Rectal smooth muscle tissue (tissue), 1 donor: ENCODE measurements at regions not wholly inside any gene's neighbourhood (a gene's known extent, or its start where the extent isn't known, plus 50 kb on each side); places are given as distances from the start of the nearest gene placed in this dataset.

ENCODE experiments used
- H3K27ac ChIP-seq: one replicate; pipeline ENCODE4 v1.7.0; 2013; ENCODE audit warnings: low read depth, low read length, inconsistent platforms
- H3K27me3 ChIP-seq: one replicate; pipeline ENCODE4 v1.7.0; 2013; ENCODE audit warnings: low read length; ENCODE audit not compliant: control insufficient read depth, insufficient read depth
- H3K36me3 ChIP-seq: one replicate; pipeline ENCODE4 v1.7.0; 2013; ENCODE audit warnings: low read length; ENCODE audit not compliant: control insufficient read depth, insufficient read depth
- H3K4me1 ChIP-seq: one replicate; pipeline ENCODE4 v1.7.0; 2013; ENCODE audit warnings: low read length; ENCODE audit not compliant: control insufficient read depth, insufficient read depth
- H3K4me3 ChIP-seq: one replicate; pipeline ENCODE4 v1.7.0; 2013; ENCODE audit warnings: low read length
- H3K9ac ChIP-seq: one replicate; pipeline ENCODE4 v1.7.0; 2013; ENCODE audit warnings: low read length

GRCh38 chr2:164439885-164440284 is 181.4 kb downstream of the GRB14 start:
- Histone ChIP-seq H3K36me3 (no peaks in the 10 kb centered on the region), H3K9ac (no peak overlapping the region), H3K27me3 (no peaks in the 10 kb centered on the region), H3K4me1 (no peaks in the 10 kb centered on the region), H3K27ac (no peak overlapping the region), H3K4me3 (no peak overlapping the region)

GRCh38 chr2:164439235-164439634 is 182.0 kb downstream of the GRB14 start:
- H3K4me1 ChIP-seq: no peaks in the 10 kb centered on the region
- no peak overlapping the region for H3K4me3 ChIP-seq
- H3K9ac ChIP-seq: no peak overlapping the region
- H3K27ac ChIP-seq: no peak overlapping the region
- H3K27me3 ChIP-seq: no peaks in the 10 kb centered on the region
- H3K36me3 ChIP-seq: no peaks in the 10 kb centered on the region

- Histone ChIP-seq H3K4me1 (no peaks in the 10 kb centered on the region), H3K9ac (no peak overlapping the region)
These were observed 182.6 kb downstream of the GRB14 start for GRCh38 chr2:164438490-164439205.

DNA sequence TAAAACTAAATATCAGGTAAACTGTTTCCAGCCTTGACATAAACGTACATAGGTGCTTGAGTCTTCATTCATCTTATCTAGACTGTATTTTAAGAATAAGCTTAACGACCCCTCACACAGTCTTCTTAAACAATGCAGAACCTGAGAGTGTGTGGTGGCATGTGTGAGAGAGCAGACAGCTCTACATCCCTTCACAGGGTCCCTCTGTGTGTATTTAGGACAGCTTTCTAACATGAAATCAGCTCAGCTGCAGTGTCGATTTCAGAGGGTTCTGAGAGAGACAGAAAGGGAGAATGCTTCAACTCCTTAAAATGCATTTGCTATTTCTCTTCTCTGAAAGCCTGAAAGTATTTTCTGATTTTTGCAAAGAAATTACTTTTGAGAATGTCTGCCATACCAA is 185.2 kb downstream of the GRB14 start:
- H3K4me1 ChIP-seq: no peaks in the 10 kb centered on the region
- no peak overlapping the region for H3K4me3 ChIP-seq
- H3K27ac ChIP-seq: no peak overlapping the region
- H3K9ac ChIP-seq: no peak overlapping the region
- no peaks in the 10 kb centered on the region for H3K36me3 ChIP-seq
- H3K27me3 ChIP-seq: no peaks in the 10 kb centered on the region

More at GRCh38 chr2:164438490-164439205, 182.6 kb downstream of the GRB14 start:
- no peak overlapping the region for H3K27ac ChIP-seq
- no peak overlapping the region for H3K4me3 ChIP-seq
- no peaks in the 10 kb centered on the region for H3K27me3 ChIP-seq
- H3K36me3 ChIP-seq: no peaks in the 10 kb centered on the region

GRCh38 chr2:164430166-164430783 is 191.0 kb downstream of the GRB14 start:
- Histone ChIP-seq H3K4me3 (no peak overlapping the region), H3K36me3 (no peaks in the 10 kb centered on the region), H3K27me3 (no peaks in the 10 kb centered on the region), H3K27ac (no peak overlapping the region), H3K4me1 (no peaks in the 10 kb centered on the region), H3K9ac (no peak overlapping the region)

GRCh38 chr2:164429354-164429753 is 191.9 kb downstream of the GRB14 start:
- Histone ChIP-seq H3K36me3 (no peaks in the 10 kb centered on the region), H3K4me3 (no peak overlapping the region), H3K27me3 (no peaks in the 10 kb centered on the region), H3K9ac (no peak overlapping the region), H3K27ac (no peak overlapping the region), H3K4me1 (no peaks in the 10 kb centered on the region)

DNA sequence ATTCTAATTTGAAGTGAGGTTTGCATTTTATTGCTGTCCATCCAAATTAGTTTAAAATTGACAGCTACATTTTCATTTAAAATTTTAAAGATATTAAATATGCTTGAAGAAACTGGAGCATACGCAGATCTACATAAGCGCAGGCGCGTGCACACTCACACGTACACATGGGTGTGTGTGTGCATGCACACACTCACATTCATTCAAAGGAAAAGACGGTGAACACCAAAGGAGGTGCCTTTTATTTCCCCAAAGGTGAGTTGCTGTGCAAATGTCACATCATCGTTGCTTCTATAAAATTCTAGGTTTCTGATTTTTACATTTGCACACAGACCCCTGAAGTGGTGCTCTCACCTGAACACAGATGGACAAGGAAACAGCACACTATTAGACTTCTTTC is 194.2 kb downstream of the GRB14 start:
- Histone ChIP-seq H3K4me1 (no peaks in the 10 kb centered on the region), H3K9ac (no peak overlapping the region), H3K27ac (no peak overlapping the region), H3K27me3 (no peaks in the 10 kb centered on the region), H3K36me3 (no peaks in the 10 kb centered on the region), H3K4me3 (no peak overlapping the region)

GRCh38 chr2:164420787-164421186 is 200.5 kb downstream of the GRB14 start:
- no peak overlapping the region for H3K4me3 ChIP-seq
- no peaks in the 10 kb centered on the region for H3K36me3 ChIP-seq
- H3K27ac ChIP-seq: no peak overlapping the region
- H3K27me3 ChIP-seq: no peaks in the 10 kb centered on the region
- no peak overlapping the region for H3K9ac ChIP-seq
- H3K4me1 ChIP-seq: no peaks in the 10 kb centered on the region

- no peaks in the 10 kb centered on the region for H3K4me1 ChIP-seq
- H3K9ac ChIP-seq: no peak overlapping the region
- no peaks in the 10 kb centered on the region for H3K36me3 ChIP-seq
- no peaks in the 10 kb centered on the region for H3K27me3 ChIP-seq
- no peak overlapping the region for H3K4me3 ChIP-seq
- no peak overlapping the region for H3K27ac ChIP-seq
These were observed 208.5 kb downstream of the GRB14 start for GRCh38 chr2:164412831-164413230.

DNA sequence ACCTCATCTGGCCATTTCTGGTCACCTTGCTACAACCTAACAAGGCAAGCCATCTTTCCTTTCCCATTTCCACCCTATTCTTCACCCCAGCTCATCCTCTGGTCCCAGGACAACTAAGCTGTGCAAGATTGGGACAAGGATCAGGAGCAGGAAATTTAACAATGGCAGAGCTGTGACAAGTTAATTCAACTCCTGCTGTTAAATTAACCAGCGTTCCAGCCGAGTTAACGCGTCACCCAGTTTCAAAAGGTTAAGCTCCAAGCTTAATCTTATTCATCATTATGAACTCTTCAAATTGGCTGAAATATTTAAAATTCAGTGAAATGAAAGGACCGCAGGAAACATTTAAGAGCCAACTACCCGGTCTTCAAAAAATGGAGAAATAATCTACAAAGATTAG is 231.9 kb downstream of the GRB14 start:
- Histone ChIP-seq H3K9ac (no peak overlapping the region), H3K27me3 (no peaks in the 10 kb centered on the region), H3K4me1 (no peaks in the 10 kb centered on the region), H3K4me3 (no peak overlapping the region), H3K36me3 (no peaks in the 10 kb centered on the region), H3K27ac (no peak overlapping the region)

DNA sequence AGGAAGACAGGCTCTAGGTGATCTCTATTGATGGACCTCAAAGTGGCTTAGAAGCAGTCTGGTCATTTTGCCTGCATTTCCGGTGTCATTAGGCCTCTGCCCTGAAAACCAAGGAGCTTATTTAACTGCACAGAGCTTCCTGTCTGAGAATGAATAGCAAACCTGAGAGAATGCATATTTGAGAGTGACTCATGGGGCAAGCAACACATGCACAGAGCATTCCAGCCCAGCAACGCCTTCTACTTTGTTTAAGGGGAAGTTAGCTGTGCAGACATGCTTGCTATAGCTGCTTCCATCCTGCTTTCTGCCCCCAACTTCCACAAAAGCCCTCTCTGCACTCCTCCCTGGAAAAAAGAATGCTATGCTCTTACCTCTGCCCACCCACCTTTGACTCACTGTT is 232.8 kb downstream of the GRB14 start:
- H3K4me3 ChIP-seq: no peak overlapping the region
- H3K36me3 ChIP-seq: no peaks in the 10 kb centered on the region
- no peak overlapping the region for H3K9ac ChIP-seq
- H3K27ac ChIP-seq: no peak overlapping the region
- H3K4me1 ChIP-seq: no peaks in the 10 kb centered on the region
- H3K27me3 ChIP-seq: no peaks in the 10 kb centered on the region

GRCh38 chr2:164386231-164386630 is 235.1 kb downstream of the GRB14 start:
- Histone ChIP-seq H3K4me3 (no peak overlapping the region), H3K9ac (no peak overlapping the region), H3K4me1 (no peaks in the 10 kb centered on the region), H3K27ac (no peak overlapping the region), H3K27me3 (no peaks in the 10 kb centered on the region), H3K36me3 (no peaks in the 10 kb centered on the region)

DNA sequence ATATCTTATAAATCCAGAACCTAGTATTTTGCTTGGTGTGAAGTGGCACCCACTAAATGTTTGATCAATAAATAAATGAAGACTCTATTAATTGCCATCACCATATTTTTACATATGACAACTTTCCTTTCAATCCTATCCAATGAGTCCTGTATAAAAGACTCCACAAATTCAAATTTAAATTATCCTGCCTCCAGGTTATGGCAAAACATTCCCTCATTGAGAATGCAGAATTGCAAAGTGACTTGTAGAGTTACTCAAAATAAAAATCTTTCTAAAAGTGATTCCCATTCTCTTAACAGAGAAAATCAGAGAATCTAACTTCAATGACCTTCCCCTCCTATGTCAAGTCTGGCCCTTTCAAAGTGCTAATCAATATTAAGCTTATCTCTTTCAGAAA is 236.8 kb downstream of the GRB14 start:
- Histone ChIP-seq H3K9ac (no peak overlapping the region), H3K4me1 (no peaks in the 10 kb centered on the region), H3K27ac (no peak overlapping the region), H3K36me3 (no peaks in the 10 kb centered on the region), H3K27me3 (no peaks in the 10 kb centered on the region), H3K4me3 (no peak overlapping the region)
